GM12878 (cell line): ENCODE measurements at regions not wholly inside any gene's neighbourhood (a gene's known extent, or its start where the extent isn't known, plus 50 kb on each side); places are given as distances from the start of the nearest gene placed in this dataset.

Source experiments
- BMI1 ChIP-seq: fragments of 450-650 bp; IDR thresholded peaks from 2 replicates; pipeline ENCODE4 v1.6.1; 2016; ENCODE audit warnings: mild to moderate bottlenecking, moderate library complexity, borderline replicate concordance
- BRCA1 ChIP-seq: IDR thresholded peaks from 2 replicates; pipeline ENCODE4 v1.6.1; 2011; ENCODE audit warnings: low read depth, low read length, improper control_type of control experiment
- CEBPB ChIP-seq, 2 experiments: fragments of 150-350 bp in 1 of 2; IDR thresholded peaks; 2 replicates each; pipeline ENCODE4 v1.6.1; 2012 to 2014; ENCODE audit warnings: low read depth in 2 of 2, low read length in 2 of 2, borderline replicate concordance in 1 of 2, inconsistent platforms in 1 of 2
- CHD1 ChIP-seq: IDR thresholded peaks from 2 replicates; pipeline ENCODE4 v1.6.1; 2012; ENCODE audit warnings: low read depth, low read length, improper control_type of control experiment
- CREB1 ChIP-seq: IDR thresholded peaks from 2 replicates; pipeline ENCODE4 v1.6.1; 2012; ENCODE audit warnings: low read depth, mild to moderate bottlenecking, inconsistent platforms
- E2F8 ChIP-seq: fragments of 450-650 bp; IDR thresholded peaks from 2 replicates; pipeline ENCODE4 v1.6.1; 2018; ENCODE audit warnings: mild to moderate bottlenecking, low read depth, moderate library complexity; ENCODE audit not compliant: partially characterized antibody
- HCFC1 ChIP-seq: fragments of 150-350 bp; IDR thresholded peaks from 2 replicates; pipeline ENCODE4 v1.6.1; 2014; ENCODE audit warnings: low read length
- HDAC6 ChIP-seq: fragments of 200-600 bp; sonication (generic); IDR thresholded peaks from one replicate; pipeline ENCODE4 v1.8.0; 2017; ENCODE audit warnings: antibody characterized with exemption; ENCODE audit not compliant: unreplicated experiment
- MEF2A ChIP-seq: IDR thresholded peaks from 2 replicates; pipeline ENCODE4 v1.6.1; 2011; ENCODE audit warnings: low read depth, mild to moderate bottlenecking, low read length, moderate library complexity; ENCODE audit not compliant: insufficient read depth
- MEF2B ChIP-seq: fragments of 450-650 bp; IDR thresholded peaks from 2 replicates; pipeline ENCODE4 v1.6.1; 2018; ENCODE audit warnings: mild to moderate bottlenecking, moderate library complexity; ENCODE audit not compliant: partially characterized antibody, poor library complexity, severe bottlenecking
- MTA2 ChIP-seq: fragments of 450-650 bp; IDR thresholded peaks from 2 replicates; pipeline ENCODE4 v1.6.1; 2016; ENCODE audit warnings: low read depth, mild to moderate bottlenecking, moderate library complexity
- NR2C2 ChIP-seq: IDR thresholded peaks from 2 replicates; pipeline ENCODE4 v1.6.1; 2011; ENCODE audit warnings: borderline replicate concordance, low read depth; ENCODE audit not compliant: control insufficient read depth, insufficient read length
- NR2F1 ChIP-seq: fragments of 450-650 bp; conservative IDR thresholded peaks from 2 replicates; pipeline ENCODE4 v1.6.1; 2017; ENCODE audit warnings: mild to moderate bottlenecking
- PAX8 ChIP-seq: fragments of 450-650 bp; IDR thresholded peaks from 2 replicates; pipeline ENCODE4 v1.6.1; 2017; ENCODE audit warnings: mild to moderate bottlenecking, moderate library complexity
- PML ChIP-seq: IDR thresholded peaks from 2 replicates; pipeline ENCODE4 v1.6.1; 2012; ENCODE audit warnings: low read length, inconsistent platforms
- POLR2AphosphoS5 ChIP-seq: IDR thresholded peaks from 2 replicates; pipeline ENCODE4 v1.6.1; 2011; ENCODE audit warnings: mild to moderate bottlenecking, low read length, inconsistent platforms
- RCOR1 ChIP-seq: conservative IDR thresholded peaks from 2 replicates; pipeline ENCODE4 v1.6.1; 2012; ENCODE audit warnings: low read depth, low read length, improper control_type of control experiment
- RUNX3 ChIP-seq: IDR thresholded peaks from 2 replicates; pipeline ENCODE4 v1.6.1; 2012; ENCODE audit warnings: low read length, inconsistent platforms
- SRF ChIP-seq, 2 experiments: IDR thresholded peaks; 2 replicates each; pipeline ENCODE4 v1.6.1; 2011; ENCODE audit warnings: low read depth in 2 of 2, low read length in 2 of 2, mild to moderate bottlenecking in 1 of 2, moderate library complexity in 1 of 2
- TAF1 ChIP-seq: IDR thresholded peaks from 2 replicates; pipeline ENCODE4 v1.6.1; 2011; ENCODE audit warnings: mild to moderate bottlenecking, low read depth, low read length, borderline replicate concordance
- TCF7 ChIP-seq: IDR thresholded peaks from 2 replicates; pipeline ENCODE4 v1.6.1; 2014; ENCODE audit warnings: antibody characterized with exemption, borderline replicate concordance
- ZBTB40 ChIP-seq: fragments of 450-650 bp; IDR thresholded peaks from 2 replicates; pipeline ENCODE4 v1.6.1; 2016; ENCODE audit warnings: mild to moderate bottlenecking, moderate library complexity, borderline replicate concordance
- ZNF217 ChIP-seq: fragments of 450-650 bp; IDR thresholded peaks from 2 replicates; pipeline ENCODE4 v1.6.1; 2017; ENCODE audit warnings: antibody characterized with exemption, mild to moderate bottlenecking
- ZNF622 ChIP-seq: fragments of 450-650 bp; IDR thresholded peaks from 2 replicates; pipeline ENCODE4 v1.6.1; 2017; ENCODE audit warnings: mild to moderate bottlenecking, inconsistent platforms
- TF ChIP-seq, protein P1 (sequence below): fragments of 450-650 bp; IDR thresholded peaks from 2 replicates; pipeline ENCODE4 v1.6.1; 2018; ENCODE audit warnings: borderline replicate concordance, mild to moderate bottlenecking; ENCODE audit not compliant: partially characterized antibody

GRCh38 chr9:71549023-71549422 is 219.3 kb downstream of the CEMIP2 start (continued):
- TF ChIP-seq HCFC1 (no peak), RUNX3 (0 out of 2 replicates have a peak, but pooled peaks have one; percentile 20), MTA2 (peak; percentile 97), ZBTB40 (no peak), TAF1 (no peak), CHD1 (no peak), E2F8 (no peak), MEF2B (peak; percentile 61), POLR2AphosphoS5 (no peak), PML (no peak), PAX8 (no peak), CREB1 (no peak), NR2C2 (no peak), BRCA1 (no peak), BMI1 (peak; percentile 66), MEF2A (0 out of 2 replicates have a peak, but pooled peaks have one; percentile 7), SRF (IDR thresholded peaks at IDR 0.05; ENCODE audit: low read depth in 2 of 2, low read length in 2 of 2) (no peak), NR2F1 (peak; percentile 100), ZNF622 (no peak), TCF7 (no peak), HDAC6 (no peak), CEBPB (IDR thresholded peaks at IDR 0.05; ENCODE audit: borderline replicate concordance in 1 of 2, low read depth in 2 of 2, low read length in 2 of 2) (no peak), ZNF217 (peak; percentile 87; the same call in 1 of the 2 replicates), RCOR1 (peak; percentile 96)
- TF ChIP-seq, protein P1, sequence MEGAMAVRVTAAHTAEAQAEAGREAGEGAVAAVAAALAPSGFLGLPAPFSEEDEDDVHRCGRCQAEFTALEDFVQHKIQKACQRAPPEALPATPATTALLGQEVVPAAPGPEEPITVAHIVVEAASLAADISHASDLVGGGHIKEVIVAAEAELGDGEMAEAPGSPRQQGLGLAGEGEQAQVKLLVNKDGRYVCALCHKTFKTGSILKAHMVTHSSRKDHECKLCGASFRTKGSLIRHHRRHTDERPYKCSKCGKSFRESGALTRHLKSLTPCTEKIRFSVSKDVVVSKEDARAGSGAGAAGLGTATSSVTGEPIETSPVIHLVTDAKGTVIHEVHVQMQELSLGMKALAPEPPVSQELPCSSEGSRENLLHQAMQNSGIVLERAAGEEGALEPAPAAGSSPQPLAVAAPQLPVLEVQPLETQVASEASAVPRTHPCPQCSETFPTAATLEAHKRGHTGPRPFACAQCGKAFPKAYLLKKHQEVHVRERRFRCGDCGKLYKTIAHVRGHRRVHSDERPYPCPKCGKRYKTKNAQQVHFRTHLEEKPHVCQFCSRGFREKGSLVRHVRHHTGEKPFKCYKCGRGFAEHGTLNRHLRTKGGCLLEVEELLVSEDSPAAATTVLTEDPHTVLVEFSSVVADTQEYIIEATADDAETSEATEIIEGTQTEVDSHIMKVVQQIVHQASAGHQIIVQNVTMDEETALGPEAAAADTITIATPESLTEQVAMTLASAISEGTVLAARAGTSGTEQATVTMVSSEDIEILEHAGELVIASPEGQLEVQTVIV: no peak
